Body of pancreas (tissue), 4 donors: ENCODE measurements at regions not wholly inside any gene's neighbourhood (a gene's known extent, or its start where the extent isn't known, plus 50 kb on each side); places are given as distances from the start of the nearest gene placed in this dataset.

ENCODE experiments used
- POLR2A ChIP-seq, 3 donors: fragments of 450-650 bp; IDR thresholded peaks; one replicate each; pipeline ENCODE4 v1.6.1; 2016; ENCODE audit warnings: antibody characterized with exemption in 3 of 3, mild to moderate bottlenecking in 2 of 3
- TF ChIP-seq, protein P1 (sequence below), 7 experiments: fragments of 450-650 bp in 4 of 7; fragments of 200-600 bp in 3 of 7; sonication (generic) in 3 of 7; IDR thresholded peaks; one replicate each; pipeline ENCODE4 v1.5.1; 2016 to 2019; ENCODE audit warnings: antibody characterized with exemption in 7 of 7

GRCh38 chr1:219066631-219067349 lies 106.9 kb upstream of the LYPLAL1 start:
- no peak for TF ChIP-seq POLR2A (IDR thresholded peaks at IDR 0.05)
- TF ChIP-seq, protein P1, sequence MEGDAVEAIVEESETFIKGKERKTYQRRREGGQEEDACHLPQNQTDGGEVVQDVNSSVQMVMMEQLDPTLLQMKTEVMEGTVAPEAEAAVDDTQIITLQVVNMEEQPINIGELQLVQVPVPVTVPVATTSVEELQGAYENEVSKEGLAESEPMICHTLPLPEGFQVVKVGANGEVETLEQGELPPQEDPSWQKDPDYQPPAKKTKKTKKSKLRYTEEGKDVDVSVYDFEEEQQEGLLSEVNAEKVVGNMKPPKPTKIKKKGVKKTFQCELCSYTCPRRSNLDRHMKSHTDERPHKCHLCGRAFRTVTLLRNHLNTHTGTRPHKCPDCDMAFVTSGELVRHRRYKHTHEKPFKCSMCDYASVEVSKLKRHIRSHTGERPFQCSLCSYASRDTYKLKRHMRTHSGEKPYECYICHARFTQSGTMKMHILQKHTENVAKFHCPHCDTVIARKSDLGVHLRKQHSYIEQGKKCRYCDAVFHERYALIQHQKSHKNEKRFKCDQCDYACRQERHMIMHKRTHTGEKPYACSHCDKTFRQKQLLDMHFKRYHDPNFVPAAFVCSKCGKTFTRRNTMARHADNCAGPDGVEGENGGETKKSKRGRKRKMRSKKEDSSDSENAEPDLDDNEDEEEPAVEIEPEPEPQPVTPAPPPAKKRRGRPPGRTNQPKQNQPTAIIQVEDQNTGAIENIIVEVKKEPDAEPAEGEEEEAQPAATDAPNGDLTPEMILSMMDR (IDR thresholded peaks at IDR 0.05) = peak in 6 of 7 experiments; percentile 9 to 66 (median 54)
